Keratinocyte (primary cell): ENCODE measurements at regions not wholly inside any gene's neighbourhood (a gene's known extent, or its start where the extent isn't known, plus 50 kb on each side); places are given as distances from the start of the nearest gene placed in this dataset.

ENCODE experiments used
- DNase-seq: peaks from one replicate; pipeline ENCODE4 v3.0.0-alpha.2; 2011; ENCODE audit warnings: low read depth, missing footprints, low spot score
- FAIRE-seq: peaks from 2 replicates; lab custom pipeline; 2011; peaks lifted over from hg19 to GRCh38; lab: Jason Lieb, UNC
- H2AFZ ChIP-seq: 2 replicates; pipeline ENCODE4 v1.6.0; 2012; ENCODE audit warnings: low read length, control low read depth, inconsistent platforms; ENCODE audit not compliant: control insufficient read depth
- H3K27ac ChIP-seq: 2 replicates; pipeline ENCODE4 v1.5.1; 2011; ENCODE audit warnings: low read length; ENCODE audit not compliant: control insufficient read depth, insufficient read depth
- H3K27me3 ChIP-seq: 3 replicates; pipeline ENCODE4 v1.6.0; 2011; ENCODE audit warnings: low read length; ENCODE audit not compliant: control insufficient read depth, insufficient read depth; ENCODE audit errors: extremely low read depth
- H3K36me3 ChIP-seq, 2 experiments: 2 replicates in 1 of 2; 3 replicates in 1 of 2; pipeline ENCODE4 v1.5.1; 2011; ENCODE audit warnings: low read length in 2 of 2, mild to moderate bottlenecking in 1 of 2; ENCODE audit not compliant: control insufficient read depth in 2 of 2, insufficient read depth in 2 of 2; ENCODE audit errors: extremely low read depth in 1 of 2
- H3K4me1 ChIP-seq: 3 replicates; pipeline ENCODE4 v1.5.1; 2011; ENCODE audit warnings: low read length; ENCODE audit not compliant: control insufficient read depth, insufficient read depth; ENCODE audit errors: extremely low read depth
- H3K4me2 ChIP-seq: 3 replicates; pipeline ENCODE4 v1.6.0; 2011; ENCODE audit warnings: low read depth, low read length; ENCODE audit not compliant: control insufficient read depth, insufficient read depth; ENCODE audit errors: extremely low read depth
- H3K4me3 ChIP-seq, 3 experiments: fragments of 200-600 bp in 1 of 3; sonication (generic) in 1 of 3; 2 replicates in 2 of 3; 3 replicates in 1 of 3; pipeline ENCODE4 v1.5.1; 2011 to 2016; ENCODE audit warnings: low read length in 3 of 3, mild to moderate bottlenecking in 3 of 3, control low read depth in 2 of 3, inconsistent platforms in 1 of 3, low read depth in 1 of 3, mixed read lengths in 1 of 3, mixed run types in 1 of 3, moderate library complexity in 1 of 3; ENCODE audit not compliant: control insufficient read depth in 2 of 3, insufficient read depth in 2 of 3; ENCODE audit errors: extremely low read depth in 1 of 3
- H3K79me2 ChIP-seq: 2 replicates; pipeline ENCODE4 v1.6.0; 2012; ENCODE audit warnings: low read length; ENCODE audit not compliant: control insufficient read depth, insufficient read depth
- H3K9ac ChIP-seq: 3 replicates; pipeline ENCODE4 v1.6.0; 2011; ENCODE audit warnings: low read length; ENCODE audit not compliant: control insufficient read depth, insufficient read depth; ENCODE audit errors: extremely low read depth
- H3K9me1 ChIP-seq: 3 replicates; pipeline ENCODE4 v1.6.0; 2011; ENCODE audit warnings: low read length; ENCODE audit not compliant: control insufficient read depth, insufficient read depth; ENCODE audit errors: extremely low read depth
- H3K9me3 ChIP-seq: 2 replicates; pipeline ENCODE4 v1.5.1; 2012; ENCODE audit warnings: low read depth, low read length; ENCODE audit not compliant: control insufficient read depth
- H4K20me1 ChIP-seq: 3 replicates; pipeline ENCODE4 v1.6.0; 2011; ENCODE audit warnings: low read length; ENCODE audit not compliant: control insufficient read depth, insufficient read depth; ENCODE audit errors: extremely low read depth
- CTCF ChIP-seq, 3 experiments: IDR thresholded peaks in 1 of 3; conservative IDR thresholded peaks in 1 of 3; optimal IDR thresholded peaks in 1 of 3; 2 replicates in 2 of 3; 3 replicates in 1 of 3; pipeline versions ENCODE3 to v1.5.1; 2011; ENCODE audit warnings: low read length in 3 of 3, mild to moderate bottlenecking in 3 of 3, moderate library complexity in 2 of 3, control low read depth in 1 of 3, inconsistent platforms in 1 of 3; ENCODE audit not compliant: insufficient read depth in 2 of 3; ENCODE audit errors: extremely low read depth in 1 of 3
- EZH2 ChIP-seq: IDR thresholded peaks from one replicate; pipeline ENCODE4 v1.6.1; 2012; ENCODE audit warnings: inconsistent platforms, mild to moderate bottlenecking, low read length, moderate library complexity
- dilution Hi-C: fragments of 300-500 bp; cut with MboI; formaldehyde crosslinking; loops from one replicate; pipeline ENCODE4 v1.7.0; 2020; ENCODE audit warnings: low sequenced_read_pairs; ENCODE audit not compliant: extremely low pct_ligation_motif_present

DNA sequence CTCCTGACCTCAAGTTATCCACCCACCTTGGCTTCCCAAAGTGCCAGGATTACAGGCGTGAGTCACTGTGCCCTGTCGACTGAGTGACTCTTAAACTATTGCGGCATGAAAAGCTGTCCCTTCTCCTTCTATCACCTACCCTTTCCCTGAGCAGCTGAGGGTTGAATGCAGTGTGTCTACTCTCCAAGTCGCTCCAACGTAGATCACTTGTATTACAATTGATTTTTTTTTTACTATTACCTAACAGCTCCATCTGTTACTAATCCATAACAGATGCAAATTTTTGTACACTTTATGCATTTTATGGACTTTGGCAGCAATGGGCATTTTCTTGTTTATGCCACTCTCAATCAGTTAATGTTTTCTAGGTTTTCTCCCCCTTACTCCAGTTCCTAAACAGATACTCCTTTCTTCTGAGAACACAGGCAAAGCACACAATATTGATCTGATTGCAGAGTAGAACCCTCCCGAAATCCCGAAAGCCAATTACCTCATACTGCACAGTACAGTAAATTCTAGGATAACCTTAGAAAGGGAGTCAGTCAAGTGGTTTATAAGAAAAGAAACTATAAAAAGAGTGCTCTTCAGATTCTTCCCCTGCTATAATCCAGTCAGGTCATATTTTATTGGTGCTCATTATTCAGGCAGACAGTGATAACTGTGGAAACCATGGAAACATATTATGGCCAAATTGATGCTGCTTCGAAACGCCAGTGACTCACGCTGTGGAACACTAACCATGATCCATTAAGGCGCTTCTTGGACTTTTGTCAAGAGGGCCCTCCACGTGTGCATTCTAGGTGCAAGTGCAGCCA, 273.0 kb downstream of the ADGB start:
- Histone ChIP-seq H2AFZ (no peak overlapping the region), H3K9ac (no peak overlapping the region), H3K4me2 (no peak overlapping the region), H3K4me1 (no peaks in the 10 kb centered on the region), H3K36me3 (no peaks in the 10 kb centered on the region), H3K9me1 (no peaks in the 10 kb centered on the region), H3K27me3 (no peaks in the 10 kb centered on the region), H3K27ac (no peak overlapping the region), H3K79me2 (no peaks in the 10 kb centered on the region), H4K20me1 (no peaks in the 10 kb centered on the region), H3K9me3 (no peaks in the 10 kb centered on the region), H3K4me3 (no peak overlapping the region)
- no peak for TF ChIP-seq CTCF (optimal IDR thresholded peaks at IDR 0.05 in 1 of 3, IDR thresholded peaks at IDR 0.05 in 1 of 3, conservative IDR thresholded peaks at IDR 0.05 in 1 of 3; ENCODE audit: extremely low read depth in 1 of 3, insufficient read depth in 2 of 3, low read length in 3 of 3)
- no peak for TF ChIP-seq EZH2
- FAIRE-seq (no peak), DNase-seq (no peak)
- dilution Hi-C loops: no loop called here

DNA sequence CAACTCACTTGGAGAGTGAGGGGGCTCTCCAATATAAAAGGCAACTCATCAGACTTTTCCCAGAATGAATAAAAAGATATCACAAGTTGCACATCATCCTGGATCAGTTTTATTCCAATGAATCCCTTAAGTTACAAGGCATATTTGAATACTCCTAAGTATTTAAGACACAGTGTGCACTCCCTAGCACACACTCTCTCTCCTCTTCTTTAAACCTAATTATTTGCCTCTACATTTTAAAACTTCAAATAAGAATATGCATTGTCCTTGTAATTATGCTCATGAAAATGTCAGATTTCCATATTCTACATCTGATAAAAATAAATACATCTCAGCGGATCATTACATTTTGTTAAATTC, 273.6 kb downstream of the ADGB start:
- Histone ChIP-seq H3K9ac (no peak overlapping the region), H3K9me1 (no peaks in the 10 kb centered on the region), H3K4me1 (no peaks in the 10 kb centered on the region), H3K4me3 (no peak overlapping the region), H3K9me3 (no peaks in the 10 kb centered on the region), H3K27me3 (no peaks in the 10 kb centered on the region), H3K79me2 (no peaks in the 10 kb centered on the region), H4K20me1 (no peaks in the 10 kb centered on the region), H2AFZ (no peak overlapping the region), H3K36me3 (no peaks in the 10 kb centered on the region), H3K27ac (no peak overlapping the region), H3K4me2 (no peak overlapping the region)
- DNase-seq (no peak), FAIRE-seq (no peak)
- TF ChIP-seq EZH2: no peak
- TF ChIP-seq CTCF (optimal IDR thresholded peaks at IDR 0.05 in 1 of 3, IDR thresholded peaks at IDR 0.05 in 1 of 3, conservative IDR thresholded peaks at IDR 0.05 in 1 of 3; ENCODE audit: extremely low read depth in 1 of 3, insufficient read depth in 2 of 3, low read length in 3 of 3): no peak
- dilution Hi-C loops: no loop called here
